Right lobe of liver (tissue), 6 donors: ENCODE measurements at regions not wholly inside any gene's neighbourhood (a gene's known extent, or its start where the extent isn't known, plus 50 kb on each side); places are given as distances from the start of the nearest gene placed in this dataset.
"Not testable (repeated sequence)": the region's sequence is repeated elsewhere in the genome, so short reads cannot be mapped to it uniquely, and the experiment has no call there.

ENCODE experiments used
- ATAC-seq, 4 donors: fragments of 200-7000 bp; cut with Tn5 transposase; one replicate each; pipeline ENCODE4 v1.9.1; 2020; ENCODE audit warnings: mild to moderate bottlenecking in 4 of 4, moderate library complexity in 4 of 4
- DNase-seq, 3 donors: peaks; one replicate each; pipeline ENCODE4 v3.0.0-alpha.2; 2020
- H3K27ac ChIP-seq, 3 donors: fragments of 200-600 bp; one replicate each; pipeline ENCODE4 v1.8.0; 2022
- H3K27me3 ChIP-seq, 2 donors: fragments of 200-600 bp; one replicate each; pipeline ENCODE4 v1.8.0; 2022
- H3K36me3 ChIP-seq, 4 donors: fragments of 200-600 bp; sonication (generic) in 1 of 4; one replicate each; pipeline versions ENCODE4 v1.5.1 to v1.8.0; 2017 to 2022; ENCODE audit warnings: control low read depth in 1 of 4
- H3K4me1 ChIP-seq, 4 donors: fragments of 200-600 bp; sonication (generic) in 1 of 4; one replicate each; pipeline versions ENCODE4 v1.5.1 to v1.8.0; 2017 to 2022; ENCODE audit warnings: control low read depth in 1 of 4
- H3K4me3 ChIP-seq, 3 donors: fragments of 200-600 bp; one replicate each; pipeline ENCODE4 v1.8.0; 2022
- H3K9me3 ChIP-seq, 4 donors: fragments of 200-600 bp; sonication (generic) in 1 of 4; one replicate each; pipeline versions ENCODE4 v1.5.1 to v1.8.0; 2017 to 2022; ENCODE audit warnings: control low read depth in 1 of 4
- POLR2A ChIP-seq: fragments of 450-650 bp; IDR thresholded peaks from one replicate; pipeline ENCODE4 v1.6.1; 2017; ENCODE audit warnings: antibody characterized with exemption, mild to moderate bottlenecking
- WGBS: methylation state at CpG from one replicate; pipeline ENCODE4 v1.1.6; 2018; ENCODE audit warnings: low coverage, low lambda C conversion rate; ENCODE audit not compliant: insufficient coverage; ENCODE audit errors: missing lambda C conversion rate; 5-methylcytosine and 5-hydroxymethylcytosine counted together
- intact Hi-C, 2 donors: fragments of 100-400 bp; cut with DNase I; formaldehyde crosslinking; loops; one replicate each; pipeline versions ENCODE4 v1.11.2 to v1.14.1; 2022
- TF ChIP-seq, protein P1 (sequence below), 4 donors: fragments of 200-600 bp in 3 of 4; fragments of 450-650 bp in 1 of 4; IDR thresholded peaks; one replicate each; pipeline versions ENCODE4 v1.5.1 to v1.8.0; 2016 to 2022; ENCODE audit warnings: antibody characterized with exemption in 4 of 4, mild to moderate bottlenecking in 2 of 4
- donor health status: DM: no; HTN: yes; CAD: no.
- donor health status: DM: no; HTN: no; CAD: no.
- donor health status: DM: no; HTN: no; CAD: no.
- donor health status: DM: no; HTN: yes; CAD: no.
- donor health status: DM: no; HTN: yes; CAD: no.

DNA sequence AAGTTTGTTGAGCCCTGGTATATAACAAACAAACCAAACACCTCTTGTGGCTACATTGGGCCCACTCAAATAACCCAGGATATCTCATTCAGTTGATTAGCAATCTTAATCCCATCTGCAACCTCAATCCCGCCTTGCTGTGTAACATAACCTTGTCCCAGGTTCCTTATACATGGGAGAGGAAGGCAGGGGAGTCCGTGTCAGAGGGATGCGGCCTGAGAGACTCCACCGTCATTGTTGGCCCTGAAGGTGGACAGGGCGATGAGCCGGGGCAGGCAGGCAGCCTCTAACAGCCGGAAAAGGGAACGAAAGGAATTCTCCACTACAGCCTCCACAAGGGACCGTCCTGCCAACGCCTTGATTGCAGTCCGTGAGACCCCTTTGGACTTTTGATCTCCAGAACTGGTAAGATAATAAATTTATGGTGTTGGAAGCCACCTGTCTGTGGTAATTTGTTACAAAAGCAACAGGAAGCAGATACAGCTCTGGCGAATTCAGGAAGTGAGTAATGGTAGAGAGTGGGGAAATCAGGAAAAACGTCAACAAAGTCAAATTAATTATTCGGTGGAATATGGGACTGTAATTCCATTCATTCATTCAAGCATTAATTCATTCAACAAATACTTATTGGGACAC is 124.5 kb upstream of the SALL4 start:
- Histone ChIP-seq H3K36me3 (no peaks in the 10 kb centered on the region), H3K9me3 (no peaks in the 10 kb centered on the region), H3K4me1 (no peaks in the 10 kb centered on the region), H3K27me3 (no peaks in the 10 kb centered on the region), H3K4me3 (no peak overlapping the region), H3K27ac (no peak overlapping the region)
- intact Hi-C loops = no loop called here
- TF ChIP-seq, protein P1, sequence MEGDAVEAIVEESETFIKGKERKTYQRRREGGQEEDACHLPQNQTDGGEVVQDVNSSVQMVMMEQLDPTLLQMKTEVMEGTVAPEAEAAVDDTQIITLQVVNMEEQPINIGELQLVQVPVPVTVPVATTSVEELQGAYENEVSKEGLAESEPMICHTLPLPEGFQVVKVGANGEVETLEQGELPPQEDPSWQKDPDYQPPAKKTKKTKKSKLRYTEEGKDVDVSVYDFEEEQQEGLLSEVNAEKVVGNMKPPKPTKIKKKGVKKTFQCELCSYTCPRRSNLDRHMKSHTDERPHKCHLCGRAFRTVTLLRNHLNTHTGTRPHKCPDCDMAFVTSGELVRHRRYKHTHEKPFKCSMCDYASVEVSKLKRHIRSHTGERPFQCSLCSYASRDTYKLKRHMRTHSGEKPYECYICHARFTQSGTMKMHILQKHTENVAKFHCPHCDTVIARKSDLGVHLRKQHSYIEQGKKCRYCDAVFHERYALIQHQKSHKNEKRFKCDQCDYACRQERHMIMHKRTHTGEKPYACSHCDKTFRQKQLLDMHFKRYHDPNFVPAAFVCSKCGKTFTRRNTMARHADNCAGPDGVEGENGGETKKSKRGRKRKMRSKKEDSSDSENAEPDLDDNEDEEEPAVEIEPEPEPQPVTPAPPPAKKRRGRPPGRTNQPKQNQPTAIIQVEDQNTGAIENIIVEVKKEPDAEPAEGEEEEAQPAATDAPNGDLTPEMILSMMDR (IDR thresholded peaks at IDR 0.05) = no peak
- no peak for TF ChIP-seq POLR2A
- WGBS = 50% methylated on average over 9 of the region's 14 CpGs
- DNase-seq = no peak
- ATAC-seq = peak in 1 of 4 donors; percentile 29

DNA sequence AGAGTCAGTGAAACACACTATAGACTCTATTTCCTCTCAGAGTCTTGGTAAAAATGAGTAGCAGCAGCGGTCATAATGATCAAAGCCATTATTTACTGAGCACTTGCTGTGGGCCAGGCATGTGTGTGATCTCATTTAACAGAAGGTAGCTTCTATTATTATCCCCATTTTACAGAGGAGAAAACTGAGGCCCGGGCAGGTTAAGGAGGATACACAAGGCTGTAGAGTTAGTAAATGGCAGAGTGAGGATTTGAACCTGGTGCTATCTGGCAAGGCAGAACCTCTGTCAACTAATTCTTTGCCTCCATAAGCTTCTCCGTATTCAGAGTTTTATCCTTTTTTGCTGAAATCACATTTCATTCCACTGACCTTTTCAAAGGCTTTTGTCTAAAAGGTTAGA is 122.2 kb upstream of the SALL4 start:
- intact Hi-C loops = no loop called here
- no peak for ATAC-seq
- WGBS = 88% methylated on average over 3 of the region's 3 CpGs
- H3K4me1 ChIP-seq = no peaks in the 10 kb centered on the region
- no peak overlapping the region for H3K4me3 ChIP-seq
- no peaks in the 10 kb centered on the region for H3K27me3 ChIP-seq
- no peak overlapping the region for H3K27ac ChIP-seq
- no peak for DNase-seq
- no peaks in the 10 kb centered on the region for H3K36me3 ChIP-seq
- no peaks in the 10 kb centered on the region for H3K9me3 ChIP-seq
- TF ChIP-seq, protein P1 (IDR thresholded peaks at IDR 0.05) = no peak
- no peak for TF ChIP-seq POLR2A

DNA sequence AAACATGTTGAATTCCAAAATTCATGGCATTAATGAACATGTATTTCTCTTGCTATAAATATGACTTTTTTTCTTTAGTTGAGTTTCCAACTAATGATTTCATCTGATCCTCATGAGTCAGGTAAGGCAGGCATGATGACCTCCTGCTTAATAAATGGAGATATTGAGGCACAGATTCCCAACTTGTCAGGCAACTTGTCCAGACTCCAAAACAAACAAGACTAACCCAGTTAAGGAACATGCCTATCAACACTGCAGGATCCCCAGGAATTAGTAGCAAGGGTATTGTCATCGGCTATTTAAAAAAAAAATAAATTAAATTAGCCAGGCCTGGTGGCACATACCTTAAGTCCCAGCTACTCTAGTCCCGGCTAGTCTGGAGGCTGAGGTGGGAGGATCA is 121.3 kb upstream of the SALL4 start:
- Histone ChIP-seq H3K27ac (no peak overlapping the region), H3K27me3 (no peaks in the 10 kb centered on the region), H3K36me3 (no peaks in the 10 kb centered on the region), H3K4me3 (no peak overlapping the region), H3K4me1 (no peaks in the 10 kb centered on the region), H3K9me3 (no peaks in the 10 kb centered on the region)
- no peak for DNase-seq
- WGBS = 100% methylated on average over 2 of the region's 2 CpGs
- ATAC-seq = no peak
- no peak for TF ChIP-seq POLR2A
- TF ChIP-seq, protein P1 (IDR thresholded peaks at IDR 0.05) = no peak
- intact Hi-C loops = no loop called here

DNA sequence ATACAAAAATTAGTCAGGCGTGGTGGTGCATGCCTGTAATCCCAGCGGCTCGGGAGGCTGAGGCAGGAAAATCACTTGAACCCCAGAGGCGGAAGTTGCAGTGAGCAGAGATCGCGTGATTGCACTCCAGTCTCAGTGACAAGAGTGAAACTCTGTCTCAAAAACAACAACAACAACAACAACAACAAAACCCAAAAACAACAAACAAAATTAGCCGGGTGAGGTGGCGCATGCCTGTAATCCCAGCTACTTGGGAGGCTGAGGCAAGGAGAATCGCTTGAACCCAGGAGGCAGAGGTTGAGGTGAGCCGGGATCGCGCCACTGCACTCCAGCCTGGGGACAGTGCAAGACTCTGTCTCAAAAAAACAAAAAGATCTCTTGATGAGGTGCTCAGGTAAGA is 120.5 kb upstream of the SALL4 start:
- not testable (repeated sequence) for ATAC-seq

DNA sequence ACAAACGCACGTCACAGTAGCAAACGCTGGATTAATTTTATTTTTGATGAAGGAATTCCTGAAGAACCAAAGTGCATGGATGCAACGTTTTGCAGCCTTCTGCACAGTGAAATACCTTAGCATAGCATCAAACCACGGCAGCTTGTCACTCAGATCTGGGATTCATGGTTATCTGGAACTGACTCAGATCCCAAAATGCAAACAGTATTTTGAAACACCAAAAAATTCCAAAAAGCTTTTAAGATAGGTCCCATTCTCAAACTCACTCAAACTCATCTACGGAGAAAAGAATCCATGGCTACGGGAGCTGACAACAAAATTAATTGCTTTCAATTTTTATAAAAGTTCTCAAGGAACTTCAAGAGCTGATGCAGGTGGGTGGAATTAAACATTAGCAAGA is 116.2 kb upstream of the SALL4 start:
- Histone ChIP-seq H3K4me3 (no peak overlapping the region), H3K36me3 (no peaks in the 10 kb centered on the region), H3K27ac (no peak overlapping the region), H3K27me3 (no peaks in the 10 kb centered on the region), H3K4me1 (no peaks in the 10 kb centered on the region), H3K9me3 (no peaks in the 10 kb centered on the region)
- intact Hi-C loops = no loop called here
- 54% methylated on average over 7 of the region's 7 CpGs for WGBS
- no peak for ATAC-seq
- TF ChIP-seq POLR2A = no peak
- DNase-seq = no peak

More for the DNA sequence above, 120.5 kb upstream of the SALL4 start:
- H3K9me3 ChIP-seq, H3K36me3 ChIP-seq, H3K4me3 ChIP-seq, H3K27me3 ChIP-seq, intact Hi-C loops, H3K27ac ChIP-seq, H3K4me1 ChIP-seq, DNase-seq: not testable (repeated sequence)
- 100% methylated on average over 1 of the region's 12 CpGs for WGBS
